Nephron (organoid): ENCODE measurements at regions not wholly inside any gene's neighbourhood (a gene's known extent, or its start where the extent isn't known, plus 50 kb on each side); places are given as distances from the start of the nearest gene placed in this dataset.

Source experiments
- H3K27ac Mint-ChIP-seq, 3 experiments: 2 replicates each; pipeline ENCODE4 v1.8.0; 2020; ENCODE audit warnings: mixed read lengths in 3 of 3, mild to moderate bottlenecking in 2 of 3, moderate library complexity in 1 of 3
- H3K27me3 Mint-ChIP-seq: 2 replicates; pipeline ENCODE4 v1.8.0; 2021; ENCODE audit warnings: low read depth, mild to moderate bottlenecking, moderate library complexity, mixed read lengths
- H3K36me3 Mint-ChIP-seq: 2 replicates; pipeline ENCODE4 v1.8.0; 2020; ENCODE audit warnings: low read depth, mixed read lengths
- H3K4me1 Mint-ChIP-seq: 2 replicates; pipeline ENCODE4 v1.8.0; 2020; ENCODE audit warnings: mixed read lengths
- H3K4me3 Mint-ChIP-seq, 3 experiments: 2 replicates each; pipeline ENCODE4 v1.8.0; 2020; ENCODE audit warnings: mild to moderate bottlenecking in 3 of 3, mixed read lengths in 3 of 3, moderate library complexity in 2 of 3
- H3K9me3 Mint-ChIP-seq: 2 replicates; pipeline ENCODE4 v1.8.0; 2020; ENCODE audit warnings: mixed read lengths
- TF ChIP-seq, protein P1 (sequence below), 3 experiments: fragments of 200-600 bp; sonication (generic); IDR thresholded peaks; one replicate each; pipeline ENCODE4 v1.5.0; 2021; ENCODE audit warnings: antibody characterized with exemption in 3 of 3; ENCODE audit not compliant: unreplicated experiment in 3 of 3

DNA sequence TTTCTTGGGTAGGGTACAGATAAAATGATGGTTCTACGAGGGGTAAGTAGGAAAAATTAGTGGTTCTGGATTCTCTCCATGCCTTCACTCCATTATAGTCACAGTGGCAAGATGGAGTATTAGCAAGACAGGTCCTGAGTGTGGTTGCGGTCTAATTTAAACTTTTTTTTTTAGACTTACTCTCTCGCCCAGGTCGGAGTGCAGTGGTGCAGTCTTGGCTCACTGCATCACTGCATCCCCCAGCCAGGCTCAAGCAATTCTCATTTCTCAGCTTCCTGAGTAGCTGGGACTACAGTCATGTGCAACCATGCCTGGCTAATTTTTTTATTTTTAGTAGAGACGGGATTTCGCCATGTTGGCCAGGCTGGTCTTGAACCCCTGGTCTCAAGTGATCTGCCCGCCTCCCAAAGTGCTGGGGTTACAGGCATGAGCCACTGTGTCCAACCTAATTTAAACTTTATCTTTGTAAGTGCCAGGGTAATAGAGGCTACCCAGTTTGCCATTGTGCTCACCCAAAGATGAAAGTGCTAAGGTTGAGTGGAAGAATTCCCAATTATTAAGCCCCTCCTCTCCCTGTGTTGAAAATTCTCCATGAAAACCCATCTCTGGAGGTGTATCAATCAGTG, 135.6 kb downstream of the TM9SF2 start:
- H3K27me3 Mint-ChIP-seq, result peaks cover under 1% of the 10 kb centered on the region
- H3K27ac Mint-ChIP-seq, result peak overlapping the region; percentile 51 to 81 (median 77)
- H3K4me1 Mint-ChIP-seq, result no peaks in the 10 kb centered on the region
- peaks cover 10% of the 10 kb centered on the region for H3K9me3 Mint-ChIP-seq
- no peak overlapping the region for H3K4me3 Mint-ChIP-seq
- TF ChIP-seq, protein P1, sequence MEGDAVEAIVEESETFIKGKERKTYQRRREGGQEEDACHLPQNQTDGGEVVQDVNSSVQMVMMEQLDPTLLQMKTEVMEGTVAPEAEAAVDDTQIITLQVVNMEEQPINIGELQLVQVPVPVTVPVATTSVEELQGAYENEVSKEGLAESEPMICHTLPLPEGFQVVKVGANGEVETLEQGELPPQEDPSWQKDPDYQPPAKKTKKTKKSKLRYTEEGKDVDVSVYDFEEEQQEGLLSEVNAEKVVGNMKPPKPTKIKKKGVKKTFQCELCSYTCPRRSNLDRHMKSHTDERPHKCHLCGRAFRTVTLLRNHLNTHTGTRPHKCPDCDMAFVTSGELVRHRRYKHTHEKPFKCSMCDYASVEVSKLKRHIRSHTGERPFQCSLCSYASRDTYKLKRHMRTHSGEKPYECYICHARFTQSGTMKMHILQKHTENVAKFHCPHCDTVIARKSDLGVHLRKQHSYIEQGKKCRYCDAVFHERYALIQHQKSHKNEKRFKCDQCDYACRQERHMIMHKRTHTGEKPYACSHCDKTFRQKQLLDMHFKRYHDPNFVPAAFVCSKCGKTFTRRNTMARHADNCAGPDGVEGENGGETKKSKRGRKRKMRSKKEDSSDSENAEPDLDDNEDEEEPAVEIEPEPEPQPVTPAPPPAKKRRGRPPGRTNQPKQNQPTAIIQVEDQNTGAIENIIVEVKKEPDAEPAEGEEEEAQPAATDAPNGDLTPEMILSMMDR (IDR thresholded peaks at IDR 0.05; ENCODE audit: unreplicated experiment in 3 of 3), result no peak
- peaks cover 4% of the 10 kb centered on the region for H3K36me3 Mint-ChIP-seq

DNA sequence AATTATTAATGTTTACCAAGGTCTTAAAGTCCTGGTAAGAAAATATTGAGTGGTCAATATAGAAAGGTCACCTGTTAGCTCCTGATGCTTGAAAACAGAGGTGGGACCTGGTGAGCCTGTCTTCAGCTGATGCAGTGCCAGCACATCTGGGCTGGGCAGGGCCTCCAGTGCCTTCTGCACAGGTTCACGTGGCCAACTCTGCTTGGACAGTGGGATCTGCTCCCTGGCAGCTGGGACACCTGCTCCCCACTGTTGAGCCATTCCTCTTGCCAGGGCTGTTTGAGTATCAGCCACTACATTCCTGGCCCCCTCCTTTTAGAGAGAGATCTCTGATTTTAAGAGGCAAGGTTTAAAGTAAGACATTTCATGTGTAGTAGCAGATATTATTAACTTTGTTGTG, 135.0 kb downstream of the TM9SF2 start:
- Mint-ChIP-seq H3K9me3 (peaks cover 12% of the 10 kb centered on the region), H3K36me3 (peaks cover 4% of the 10 kb centered on the region), H3K27me3 (peaks cover 3% of the 10 kb centered on the region), H3K4me1 (no peaks in the 10 kb centered on the region), H3K27ac (peak overlapping the region; percentile 77 to 86 (median 81)), H3K4me3 (no peak overlapping the region)
- TF ChIP-seq, protein P1 (IDR thresholded peaks at IDR 0.05; ENCODE audit: unreplicated experiment in 3 of 3), result no peak

DNA sequence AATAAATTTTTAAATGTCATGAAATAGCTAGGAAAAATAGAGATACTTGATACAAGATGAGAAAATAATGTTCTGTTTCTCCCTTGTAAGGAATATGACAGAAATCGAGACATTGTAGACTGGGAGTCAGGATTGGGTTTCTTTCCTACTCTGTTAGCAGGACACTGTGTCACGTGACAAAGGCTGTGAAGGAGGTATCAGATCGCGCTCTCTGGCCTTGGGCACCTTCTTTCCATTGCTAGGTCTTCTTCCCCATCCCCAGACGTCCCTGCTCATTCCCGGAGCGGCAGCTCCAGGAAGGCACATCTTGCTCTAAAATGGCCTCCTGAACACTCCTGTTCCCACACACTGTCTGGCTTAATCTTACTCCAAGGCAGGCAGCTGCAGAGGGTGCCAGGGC, 133.4 kb downstream of the TM9SF2 start:
- Mint-ChIP-seq H3K27me3 (peaks cover 3% of the 10 kb centered on the region), H3K4me3 (no peak overlapping the region), H3K4me1 (peaks cover 9% of the 10 kb centered on the region), H3K27ac (peak overlapping the region in 1 of 3 experiments; percentile 81), H3K9me3 (peaks cover 12% of the 10 kb centered on the region), H3K36me3 (peaks cover 4% of the 10 kb centered on the region)
- TF ChIP-seq, protein P1 (IDR thresholded peaks at IDR 0.05; ENCODE audit: unreplicated experiment in 3 of 3), result no peak

DNA sequence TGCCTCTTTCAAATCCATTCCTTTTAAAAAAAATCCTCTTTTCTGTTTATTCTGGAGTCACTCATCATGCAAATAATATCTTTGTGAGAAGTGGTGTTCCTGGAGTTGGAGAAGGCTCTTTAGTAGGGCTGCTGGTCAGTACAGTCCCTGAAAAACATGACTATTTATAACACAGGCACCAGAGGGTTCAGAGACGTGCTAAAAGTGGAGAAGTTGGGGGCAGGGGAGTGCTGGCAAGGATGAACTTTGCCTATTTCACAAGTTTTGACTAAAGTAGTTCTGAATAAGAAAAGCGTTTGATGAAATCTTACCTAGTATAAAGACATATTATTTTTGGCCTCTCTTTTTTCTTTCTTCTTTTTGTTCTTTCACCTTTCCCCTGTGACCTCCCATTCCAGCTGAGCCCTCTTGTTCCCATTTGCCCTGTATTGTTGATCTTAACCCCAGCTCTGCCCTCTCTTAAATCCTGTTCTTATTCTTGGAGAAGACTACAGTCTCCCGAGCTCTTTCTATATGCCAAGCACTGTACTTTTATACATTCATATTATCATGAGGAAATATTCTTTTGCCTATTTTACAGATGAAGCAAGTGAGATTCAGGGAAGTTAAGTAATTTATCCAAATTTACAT, 129.1 kb downstream of the TM9SF2 start:
- H3K4me1 Mint-ChIP-seq, result peaks cover 30% of the 10 kb centered on the region
- H3K27me3 Mint-ChIP-seq, result peaks cover 7% of the 10 kb centered on the region
- H3K9me3 Mint-ChIP-seq, result peaks cover 12% of the 10 kb centered on the region
- peaks cover 4% of the 10 kb centered on the region for H3K36me3 Mint-ChIP-seq
- TF ChIP-seq, protein P1 (IDR thresholded peaks at IDR 0.05; ENCODE audit: unreplicated experiment in 3 of 3), result no peak
- H3K27ac Mint-ChIP-seq, result peak overlapping the region in 1 of 3 experiments; percentile 1
- H3K4me3 Mint-ChIP-seq, result no peak overlapping the region

DNA sequence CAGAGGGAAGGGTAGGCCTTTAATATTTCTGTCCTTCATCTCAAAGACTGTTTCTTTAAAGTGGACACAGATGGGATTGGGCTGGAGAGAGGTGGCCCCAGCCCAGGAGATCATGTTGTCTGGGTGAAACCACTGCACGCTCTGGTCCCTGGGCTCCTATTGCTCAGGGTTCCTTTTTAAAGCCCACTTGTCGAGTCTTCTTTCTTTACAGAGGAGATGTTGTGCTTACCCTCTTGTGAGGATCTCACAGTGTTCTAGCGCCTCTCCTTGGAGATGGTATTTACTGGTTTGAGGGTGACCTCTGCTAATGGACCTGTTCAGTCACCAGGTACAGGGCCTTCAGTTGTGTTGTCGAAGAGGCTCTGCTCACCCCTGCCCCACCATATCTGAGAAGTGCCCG, 128.4 kb downstream of the TM9SF2 start:
- Mint-ChIP-seq H3K36me3 (peaks cover 4% of the 10 kb centered on the region), H3K27me3 (peaks cover 12% of the 10 kb centered on the region), H3K27ac (peak overlapping the region in 1 of 3 experiments; percentile 52), H3K4me1 (peaks cover 30% of the 10 kb centered on the region), H3K9me3 (peaks cover 12% of the 10 kb centered on the region), H3K4me3 (no peak overlapping the region)
- TF ChIP-seq, protein P1 (IDR thresholded peaks at IDR 0.05; ENCODE audit: unreplicated experiment in 3 of 3), result no peak

DNA sequence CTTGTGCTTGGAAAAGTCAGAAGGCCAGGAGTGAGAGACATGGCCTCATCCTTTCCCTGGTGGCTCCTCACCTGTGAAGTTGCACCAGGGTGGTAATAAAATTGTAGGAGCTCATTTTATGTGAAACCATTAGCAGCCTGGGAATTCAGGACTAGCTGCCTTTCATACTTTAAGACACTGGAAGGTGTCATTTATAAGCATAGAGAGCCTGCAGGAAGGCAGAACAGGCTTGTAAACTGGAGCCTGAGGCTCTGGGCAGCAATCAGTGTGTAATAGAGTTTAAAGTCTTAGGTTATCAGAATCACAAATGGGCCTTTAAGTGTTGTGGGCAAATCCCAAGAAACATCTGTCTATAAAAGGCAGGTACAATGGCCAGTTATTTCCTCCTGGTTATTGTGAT, 127.2 kb downstream of the TM9SF2 start:
- Mint-ChIP-seq H3K36me3 (peaks cover 4% of the 10 kb centered on the region), H3K27me3 (peaks cover 20% of the 10 kb centered on the region), H3K27ac (peak overlapping the region in 1 of 3 experiments; percentile 62), H3K4me1 (peaks cover 30% of the 10 kb centered on the region), H3K9me3 (peaks cover 10% of the 10 kb centered on the region), H3K4me3 (no peak overlapping the region)
- TF ChIP-seq, protein P1 (IDR thresholded peaks at IDR 0.05; ENCODE audit: unreplicated experiment in 3 of 3), result no peak
